ENCODE measurements at regions not wholly inside any gene's neighbourhood (a gene's known extent, or its start where the extent isn't known, plus 50 kb on each side); places are given as distances from the start of the nearest gene placed in this dataset.

- Histone ChIP-seq H3K36me3 (replicated peaks in 1 of 2; ENCODE audit: control insufficient read depth in 1 of 2, insufficient read depth in 2 of 2, low read length in 2 of 2) (no peaks in the 10 kb centered on the region), H4K20me1 (ENCODE audit: insufficient read depth, low read length) (no peaks in the 10 kb centered on the region), H3K79me2 (ENCODE audit: insufficient read depth, low read length) (no peaks in the 10 kb centered on the region), H3K27ac (ENCODE audit: extremely low read length, insufficient read depth, low read length) (no peak overlapping the region), H3K4me3 (replicated peaks in 1 of 3; ENCODE audit: insufficient read depth in 1 of 3, low read depth in 2 of 3, low read length in 3 of 3) (no peak overlapping the region), H3K4me2 (ENCODE audit: low read depth, low read length) (no peak overlapping the region), H3K4me1 (ENCODE audit: insufficient read depth, low read length) (no peaks in the 10 kb centered on the region), H2AFZ (ENCODE audit: low read length) (no peak overlapping the region), H3K27me3 (ENCODE audit: control insufficient read depth in 1 of 2, insufficient read depth in 2 of 2, low read length in 2 of 2) (no peaks in the 10 kb centered on the region), H3K9ac (ENCODE audit: insufficient read depth, low read depth, low read length) (no peak overlapping the region), H3K9me3 (ENCODE audit: low read length) (no peaks in the 10 kb centered on the region)
- FAIRE-seq (no peak), DNase-seq (ENCODE audit: low spot score) (no peak), ATAC-seq (no peak)
- TF ChIP-seq MAFF (IDR thresholded peaks at IDR 0.05; ENCODE audit: low read depth, low read length) (peak; percentile 69; the same call in 1 of the 2 replicates), MAFK (conservative IDR thresholded peaks at IDR 0.05 in 1 of 2, IDR thresholded peaks at IDR 0.05 in 1 of 2; ENCODE audit: low read length in 2 of 2) (peak; percentile 55 to 84; a peak in 3 of 4 replicates), ZBTB44 (CRISPR knock-in tag; IDR thresholded peaks at IDR 0.05) (no peak), CBX2 (IDR thresholded peaks at IDR 0.05; ENCODE audit: low read depth, low read length) (no peak), CBX2 (CRISPR knock-in tag; IDR thresholded peaks at IDR 0.05; ENCODE audit: low read depth) (no peak), AKNA (CRISPR knock-in tag; IDR thresholded peaks at IDR 0.05; ENCODE audit: borderline replicate concordance) (no peak)
- intact Hi-C loops (cut with micrococcal nuclease; ENCODE audit: unreplicated experiment) = no loop called here
- POLR2A ChIA-PET = no interaction called here
- CTCF ChIA-PET (ENCODE audit: low intra/inter-chr PET ratio, low total read pairs) = no interaction called here
- no TSS peak for BruUV-seq (replicated peaks)
- in situ Hi-C loops (cut with HindIII; ENCODE audit: extremely low pct_ligation_motif_present, low pct_unique_long_range_greater_than_20kb) = no loop called here
- WGBS (ENCODE audit: low lambda C conversion rate) = 0% methylated on average over 1 of the region's 1 CpG
These were observed 790.2 kb downstream of the PRELID2 start for GRCh38 chr5:145044970-145045369.

Measured in HepG2 (cell line).